ENCODE measurements at regions not wholly inside any gene's neighbourhood (a gene's known extent, or its start where the extent isn't known, plus 50 kb on each side); places are given as distances from the start of the nearest gene placed in this dataset.

DNA sequence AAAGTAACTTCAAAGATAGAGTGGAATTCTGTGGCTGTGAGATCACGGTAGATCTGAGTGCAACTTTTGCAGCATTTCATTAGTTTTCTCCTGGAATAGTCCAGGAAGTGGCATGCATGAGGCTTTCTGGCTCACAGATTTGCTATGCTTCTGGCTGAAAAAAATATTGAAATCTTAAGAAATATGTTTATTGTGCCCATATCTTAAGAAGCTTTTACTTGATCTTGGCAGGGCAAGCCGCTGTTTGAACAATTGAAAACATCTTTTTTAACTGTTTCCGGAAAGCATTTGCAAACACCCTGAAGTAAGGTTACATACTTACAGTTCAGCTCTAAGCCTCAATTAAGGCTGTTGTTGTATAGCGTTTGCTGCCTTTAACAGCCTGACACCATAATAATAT is 135.7 kb upstream of the GDNF start:
- DNase-seq: no peak
- 0 out of 2 replicates have a peak, but pooled peaks cover 9% of the 10 kb centered on the region for H3K9me2 ChIP-seq (ENCODE audit: insufficient read depth)
- no peaks in the 10 kb centered on the region for H3K36me3 ChIP-seq (ENCODE audit: low read depth)
- H3F3A ChIP-seq (ENCODE audit: insufficient read depth, low read depth): no peaks in the 10 kb centered on the region
- TF ChIP-seq CTCF (conservative IDR thresholded peaks at IDR 0.05) (no peak), EZH2 (IDR thresholded peaks at IDR 0.05; ENCODE audit: low read depth) (no peak)
- intact Hi-C loops (cut with micrococcal nuclease; ENCODE audit: unreplicated experiment): no loop called here
- H3K27ac ChIP-seq: no peak overlapping the region
- H3K4me2 ChIP-seq: no peak overlapping the region
- ChIA-PET CTCF (no interaction called here), POLR2A (ENCODE audit: unreplicated experiment) (interaction anchor here (0.7 kb wide), 1 partner anchor 757 kb away, joined by 3 read pairs; no protein-coding TSS in a partner anchor)
- H3K79me2 ChIP-seq (ENCODE audit: low read depth): no peaks in the 10 kb centered on the region
- peak overlapping the region; percentile 24; the same call in 1 of the 2 replicates for H2AFZ ChIP-seq
- no peaks in the 10 kb centered on the region for H3K4me1 ChIP-seq (replicated peaks; ENCODE audit: insufficient read depth)
- H3K27me3 ChIP-seq (ENCODE audit: insufficient read depth, low read depth): peaks cover 14% of the 10 kb centered on the region; the same call in 1 of the 2 replicates
- no peaks in the 10 kb centered on the region; the same call in 1 of the 2 replicates for H3K9me3 ChIP-seq (ENCODE audit: insufficient read depth, low read depth)
- H3K4me3 ChIP-seq: no peak overlapping the region
- no peaks in the 10 kb centered on the region for H4K20me1 ChIP-seq (ENCODE audit: insufficient read depth)
- no TSS peak for BruUV-seq (replicated peaks)

DNA sequence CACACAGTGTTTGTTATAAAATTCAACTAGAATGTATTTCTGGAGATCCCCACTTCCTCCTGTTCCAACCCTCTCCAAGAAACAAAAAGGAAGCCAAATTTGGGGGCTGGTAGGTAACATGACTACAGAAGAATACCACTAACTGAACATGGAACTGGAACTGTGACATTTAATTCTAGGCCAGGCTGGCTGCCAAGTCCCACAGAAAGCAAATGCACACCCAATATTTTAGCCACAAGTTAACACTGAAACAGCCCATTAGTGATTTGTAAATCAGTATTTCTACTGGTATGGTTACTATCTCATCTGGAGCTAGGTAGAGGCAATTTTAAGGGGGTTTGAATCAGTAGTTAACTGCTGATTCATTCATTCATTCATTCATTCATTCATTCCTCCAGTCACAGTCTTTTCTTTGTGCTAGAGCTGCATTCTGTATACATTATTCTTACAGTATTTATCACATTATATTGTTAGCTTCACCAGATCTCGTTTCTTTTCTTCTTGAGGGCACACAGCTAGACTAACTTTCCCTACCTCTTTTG is 131.7 kb upstream of the GDNF start:
- Histone ChIP-seq H3K4me1 (replicated peaks; ENCODE audit: insufficient read depth) (no peaks in the 10 kb centered on the region), H2AFZ (no peak overlapping the region), H3K79me2 (ENCODE audit: low read depth) (no peaks in the 10 kb centered on the region), H4K20me1 (ENCODE audit: insufficient read depth) (no peaks in the 10 kb centered on the region), H3K4me3 (no peak overlapping the region), H3K27me3 (ENCODE audit: insufficient read depth, low read depth) (peaks cover 14% of the 10 kb centered on the region; the same call in 1 of the 2 replicates), H3K27ac (no peak overlapping the region), H3K4me2 (no peak overlapping the region), H3K9me2 (ENCODE audit: insufficient read depth) (0 out of 2 replicates have a peak, but pooled peaks cover 3% of the 10 kb centered on the region), H3F3A (ENCODE audit: insufficient read depth, low read depth) (no peaks in the 10 kb centered on the region), H3K36me3 (ENCODE audit: low read depth) (no peaks in the 10 kb centered on the region), H3K9me3 (ENCODE audit: insufficient read depth, low read depth) (no peaks in the 10 kb centered on the region)
- intact Hi-C loops (cut with micrococcal nuclease; ENCODE audit: unreplicated experiment): no loop called here
- ChIA-PET POLR2A (ENCODE audit: unreplicated experiment) (no interaction called here), CTCF (no interaction called here)
- DNase-seq: no peak
- no TSS peak for BruUV-seq (replicated peaks)
- TF ChIP-seq EZH2 (IDR thresholded peaks at IDR 0.05; ENCODE audit: low read depth) (no peak), CTCF (conservative IDR thresholded peaks at IDR 0.05) (no peak)

DNA sequence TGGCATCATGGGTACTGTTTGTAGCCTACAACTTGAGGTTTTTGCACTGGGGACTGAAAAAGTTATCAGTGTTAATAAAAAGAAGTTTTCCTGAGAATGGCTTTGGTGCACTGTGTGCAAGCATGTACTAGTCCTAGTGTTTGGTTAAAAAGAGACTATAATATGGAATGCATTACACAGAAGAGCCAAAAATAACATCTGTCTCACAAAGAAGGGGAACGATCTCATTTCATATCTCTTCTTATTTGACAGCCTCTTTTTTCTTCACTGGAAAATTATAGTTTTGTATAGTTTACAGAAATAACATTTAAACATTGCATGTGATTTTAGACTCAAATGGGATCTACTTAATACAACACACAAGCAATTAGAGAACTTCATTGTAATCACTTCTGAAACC is 127.0 kb upstream of the GDNF start:
- no peaks in the 10 kb centered on the region for H3F3A ChIP-seq (ENCODE audit: insufficient read depth, low read depth)
- TF ChIP-seq CTCF (conservative IDR thresholded peaks at IDR 0.05): no peak
- no peak for TF ChIP-seq EZH2 (IDR thresholded peaks at IDR 0.05; ENCODE audit: low read depth)
- H3K27me3 ChIP-seq (ENCODE audit: insufficient read depth, low read depth): no peaks in the 10 kb centered on the region
- H3K9me3 ChIP-seq (ENCODE audit: insufficient read depth, low read depth): no peaks in the 10 kb centered on the region
- DNase-seq: no peak
- CTCF ChIA-PET: interaction anchor here (0.6 kb wide), 1 partner anchor 434 kb away, joined by 3 read pairs; no protein-coding TSS in a partner anchor
- intact Hi-C loops (cut with micrococcal nuclease; ENCODE audit: unreplicated experiment): no loop called here
- POLR2A ChIA-PET (ENCODE audit: unreplicated experiment): no interaction called here
- no peak overlapping the region for H2AFZ ChIP-seq
- H3K4me1 ChIP-seq (replicated peaks; ENCODE audit: insufficient read depth): no peaks in the 10 kb centered on the region
- H3K36me3 ChIP-seq (ENCODE audit: low read depth): no peaks in the 10 kb centered on the region
- H3K4me2 ChIP-seq: no peak overlapping the region
- no peaks in the 10 kb centered on the region for H3K9me2 ChIP-seq (ENCODE audit: insufficient read depth)
- BruUV-seq (replicated peaks): no TSS peak
- no peak overlapping the region for H3K27ac ChIP-seq
- no peaks in the 10 kb centered on the region for H3K79me2 ChIP-seq (ENCODE audit: low read depth)
- no peak overlapping the region for H3K4me3 ChIP-seq
- H4K20me1 ChIP-seq (ENCODE audit: insufficient read depth): no peaks in the 10 kb centered on the region

Measured in PC-9 (cell line).